GM12801 (cell line): ENCODE measurements at regions not wholly inside any gene's neighbourhood (a gene's known extent, or its start where the extent isn't known, plus 50 kb on each side); places are given as distances from the start of the nearest gene placed in this dataset.

Source experiments
- TF ChIP-seq, protein P1 (sequence below): IDR thresholded peaks from one replicate; pipeline ENCODE4 v1.5.1; 2011; ENCODE audit warnings: control low read depth; ENCODE audit not compliant: insufficient read length; ENCODE audit errors: extremely low read depth

DNA sequence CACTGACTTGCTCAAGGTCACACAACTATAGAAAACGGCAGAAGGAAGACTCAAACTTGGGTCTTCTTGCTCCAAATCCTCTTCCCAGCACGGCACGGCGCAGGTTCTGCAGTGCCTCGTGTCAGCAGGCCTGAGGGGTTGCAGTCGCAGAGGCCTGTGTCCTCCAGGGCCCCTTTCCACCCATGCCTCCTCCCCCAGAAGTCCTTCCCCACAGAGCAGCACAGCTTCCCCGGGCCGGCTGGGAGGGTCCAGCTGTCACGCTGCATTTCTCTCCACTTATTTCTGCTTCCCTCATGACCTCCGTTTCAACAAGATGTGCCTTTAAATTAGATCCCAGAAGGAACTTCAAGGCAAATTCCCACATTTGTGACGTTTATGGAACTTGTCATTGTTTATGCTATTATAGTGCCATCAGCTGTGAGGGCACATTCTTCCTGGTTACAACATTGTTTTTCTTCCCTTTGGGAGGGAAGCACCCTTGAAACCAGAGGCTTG, 148.4 kb downstream of the C5orf15 start:
- TF ChIP-seq, protein P1, sequence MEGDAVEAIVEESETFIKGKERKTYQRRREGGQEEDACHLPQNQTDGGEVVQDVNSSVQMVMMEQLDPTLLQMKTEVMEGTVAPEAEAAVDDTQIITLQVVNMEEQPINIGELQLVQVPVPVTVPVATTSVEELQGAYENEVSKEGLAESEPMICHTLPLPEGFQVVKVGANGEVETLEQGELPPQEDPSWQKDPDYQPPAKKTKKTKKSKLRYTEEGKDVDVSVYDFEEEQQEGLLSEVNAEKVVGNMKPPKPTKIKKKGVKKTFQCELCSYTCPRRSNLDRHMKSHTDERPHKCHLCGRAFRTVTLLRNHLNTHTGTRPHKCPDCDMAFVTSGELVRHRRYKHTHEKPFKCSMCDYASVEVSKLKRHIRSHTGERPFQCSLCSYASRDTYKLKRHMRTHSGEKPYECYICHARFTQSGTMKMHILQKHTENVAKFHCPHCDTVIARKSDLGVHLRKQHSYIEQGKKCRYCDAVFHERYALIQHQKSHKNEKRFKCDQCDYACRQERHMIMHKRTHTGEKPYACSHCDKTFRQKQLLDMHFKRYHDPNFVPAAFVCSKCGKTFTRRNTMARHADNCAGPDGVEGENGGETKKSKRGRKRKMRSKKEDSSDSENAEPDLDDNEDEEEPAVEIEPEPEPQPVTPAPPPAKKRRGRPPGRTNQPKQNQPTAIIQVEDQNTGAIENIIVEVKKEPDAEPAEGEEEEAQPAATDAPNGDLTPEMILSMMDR, result no peak

GRCh38 chr5:133818869-133819600, 149.4 kb downstream of the C5orf15 start:
- TF ChIP-seq, protein P1, result no peak

- TF ChIP-seq, protein P1, result no peak
Observed at GRCh38 chr5:133818031-133818431, 150.4 kb downstream of the C5orf15 start.

- TF ChIP-seq, protein P1, result no peak
Observed at GRCh38 chr5:133817456-133817855, 151.0 kb downstream of the C5orf15 start.

DNA sequence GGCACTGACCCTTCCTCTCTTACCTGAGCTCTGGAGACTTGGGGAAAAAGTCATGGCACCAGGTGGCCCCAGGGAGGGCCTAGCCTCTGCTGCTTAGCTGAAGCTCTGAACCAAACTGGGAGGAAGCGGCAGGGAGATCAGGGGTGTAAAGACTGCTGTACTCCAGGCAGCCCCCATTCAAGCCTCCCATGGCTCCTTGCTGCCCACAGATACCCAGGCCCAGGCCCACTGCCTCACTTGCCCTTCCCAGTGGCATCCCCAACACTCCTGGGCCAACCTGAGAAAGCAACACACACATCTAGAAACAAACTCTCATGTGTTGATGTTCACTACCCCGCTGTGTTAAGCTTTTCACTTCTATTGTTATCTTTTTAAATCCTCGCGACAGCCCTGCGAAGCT, 151.6 kb downstream of the C5orf15 start:
- TF ChIP-seq, protein P1, result no peak

GRCh38 chr5:133814152-133814551, 154.3 kb downstream of the C5orf15 start:
- TF ChIP-seq, protein P1, result no peak

DNA sequence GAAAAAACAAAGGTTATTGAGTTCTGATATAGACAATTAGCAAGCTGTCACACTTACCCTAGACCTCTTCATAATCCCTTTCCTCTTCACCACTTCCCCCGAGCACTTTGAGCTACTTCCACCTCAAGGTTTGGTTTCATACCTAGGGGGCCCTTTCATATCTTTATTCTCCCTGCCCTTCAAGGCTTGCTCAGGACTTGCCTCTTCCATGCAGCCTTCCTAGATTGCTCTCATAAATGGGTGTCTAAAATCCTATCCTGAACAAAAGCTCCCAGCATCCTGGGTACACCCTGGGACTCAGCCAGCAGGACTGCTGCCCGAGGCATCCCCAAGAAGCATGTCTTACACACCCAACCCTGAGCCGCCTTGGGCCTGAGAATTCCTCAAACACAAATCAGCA, 157.3 kb downstream of the C5orf15 start:
- TF ChIP-seq, protein P1, result no peak
